Hypothalamus (tissue), 51 donors: ENCODE measurements at regions not wholly inside any gene's neighbourhood (a gene's known extent, or its start where the extent isn't known, plus 50 kb on each side); places are given as distances from the start of the nearest gene placed in this dataset.
"Not testable (repeated sequence)": the region's sequence is repeated elsewhere in the genome, so short reads cannot be mapped to it uniquely, and the experiment has no call there.

Experiments
- DNase-seq, 51 donors: peaks; one replicate each; lab custom pipeline; 2025; lab: John Stamatoyannopoulos, UW

DNA sequence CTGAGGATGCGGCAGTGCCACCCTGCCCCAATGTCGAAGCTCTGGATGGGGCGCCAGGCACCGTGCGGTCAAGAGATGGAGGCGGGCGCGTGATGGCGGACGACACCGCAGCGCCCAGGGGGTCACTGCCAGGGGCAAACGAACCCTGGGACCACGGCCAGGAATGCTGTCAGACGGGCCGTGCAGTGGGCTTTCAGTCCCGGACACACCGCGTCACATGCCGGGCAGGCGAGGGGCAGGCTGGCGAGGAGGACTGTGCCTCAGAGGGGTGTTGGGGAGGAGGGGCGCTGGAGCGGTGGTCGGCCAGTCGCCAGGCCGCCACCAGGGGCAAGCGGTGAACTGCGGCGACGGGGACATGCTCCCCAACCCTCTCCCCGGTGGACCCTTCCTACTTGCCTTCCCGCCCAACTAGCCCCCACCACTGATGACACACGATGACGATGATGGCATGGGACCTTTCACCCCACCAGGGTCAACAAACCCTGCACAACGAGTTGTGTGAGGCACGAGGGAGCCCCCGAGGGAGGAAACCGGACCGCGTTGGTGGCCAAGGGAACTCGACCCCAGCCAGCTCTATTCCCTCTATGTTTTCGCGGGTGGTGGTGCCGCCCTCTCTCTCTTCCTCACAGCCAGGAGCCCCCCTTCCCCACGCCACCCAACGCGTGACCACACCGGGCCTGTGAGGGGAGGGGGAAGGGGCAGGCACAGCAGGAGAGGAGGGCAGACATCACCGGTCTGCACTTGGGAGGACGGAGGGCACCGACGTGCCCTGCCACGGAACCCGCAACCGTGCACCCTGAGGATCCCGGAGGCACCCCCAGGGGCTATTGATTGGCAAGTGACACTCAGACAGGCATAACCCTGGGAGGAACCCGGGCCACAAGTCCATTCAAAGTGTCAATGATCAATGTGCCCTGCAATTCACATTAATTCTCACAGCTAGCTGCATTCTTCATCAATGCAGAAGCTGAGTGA is 1960.9 kb upstream of the DEFB115 start:
- no peak for DNase-seq

DNA sequence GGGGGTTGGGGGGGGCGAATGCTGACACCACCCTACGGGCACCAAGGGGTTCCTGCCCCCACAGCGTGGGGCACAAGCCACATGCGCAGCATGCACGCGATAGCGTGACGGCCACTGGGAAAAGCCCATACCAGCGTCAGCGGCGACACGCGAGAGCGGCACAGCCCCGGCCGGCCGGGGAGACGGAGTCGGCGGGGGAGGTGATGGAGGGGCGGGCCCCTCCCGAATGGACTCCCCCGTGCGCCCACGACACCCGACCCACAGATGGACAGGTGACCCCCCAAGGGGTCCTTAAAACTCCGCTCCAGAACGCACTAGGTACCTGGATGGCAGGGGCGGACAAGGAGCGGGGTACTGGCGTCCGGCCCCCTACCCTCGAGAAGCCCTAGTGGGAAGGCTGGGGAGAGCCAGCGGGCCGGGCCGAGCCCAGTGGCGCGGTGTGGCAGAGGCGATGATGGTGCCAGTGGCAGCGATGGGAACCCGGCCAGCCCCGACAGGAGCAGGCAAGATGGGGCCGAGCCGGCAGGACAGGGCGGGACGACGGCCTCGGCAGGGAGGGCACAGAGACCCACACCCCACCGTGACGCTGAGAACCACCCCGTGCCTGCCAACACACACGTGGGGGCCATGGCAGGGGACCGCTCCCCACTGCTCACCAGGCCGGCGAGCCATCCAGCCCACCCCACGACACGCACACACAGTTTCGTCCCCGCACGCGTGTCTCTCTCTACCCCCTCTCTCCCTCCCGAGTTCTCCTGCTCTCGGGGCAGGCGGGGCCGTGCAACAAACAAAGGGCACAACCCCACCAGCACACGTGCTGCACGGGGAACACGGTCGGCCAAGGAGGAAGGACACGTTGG is 1959.8 kb upstream of the DEFB115 start:
- no peak for DNase-seq

DNA sequence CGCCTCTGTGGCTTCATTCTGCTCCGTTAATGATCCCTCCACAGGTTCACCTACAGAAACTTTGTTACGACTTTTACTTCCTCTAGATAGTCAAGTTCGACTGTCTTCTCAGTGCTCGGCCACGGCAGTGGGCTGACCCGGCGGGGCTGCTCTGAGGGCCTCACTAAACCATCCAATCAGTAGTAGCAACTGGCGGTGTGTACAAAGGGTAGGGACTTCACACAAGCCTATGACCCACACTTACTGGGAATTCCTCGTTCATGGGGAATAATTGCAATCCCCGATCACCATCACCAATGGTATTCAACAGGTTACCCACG is 1959.2 kb upstream of the DEFB115 start:
- DNase-seq, result no peak

DNA sequence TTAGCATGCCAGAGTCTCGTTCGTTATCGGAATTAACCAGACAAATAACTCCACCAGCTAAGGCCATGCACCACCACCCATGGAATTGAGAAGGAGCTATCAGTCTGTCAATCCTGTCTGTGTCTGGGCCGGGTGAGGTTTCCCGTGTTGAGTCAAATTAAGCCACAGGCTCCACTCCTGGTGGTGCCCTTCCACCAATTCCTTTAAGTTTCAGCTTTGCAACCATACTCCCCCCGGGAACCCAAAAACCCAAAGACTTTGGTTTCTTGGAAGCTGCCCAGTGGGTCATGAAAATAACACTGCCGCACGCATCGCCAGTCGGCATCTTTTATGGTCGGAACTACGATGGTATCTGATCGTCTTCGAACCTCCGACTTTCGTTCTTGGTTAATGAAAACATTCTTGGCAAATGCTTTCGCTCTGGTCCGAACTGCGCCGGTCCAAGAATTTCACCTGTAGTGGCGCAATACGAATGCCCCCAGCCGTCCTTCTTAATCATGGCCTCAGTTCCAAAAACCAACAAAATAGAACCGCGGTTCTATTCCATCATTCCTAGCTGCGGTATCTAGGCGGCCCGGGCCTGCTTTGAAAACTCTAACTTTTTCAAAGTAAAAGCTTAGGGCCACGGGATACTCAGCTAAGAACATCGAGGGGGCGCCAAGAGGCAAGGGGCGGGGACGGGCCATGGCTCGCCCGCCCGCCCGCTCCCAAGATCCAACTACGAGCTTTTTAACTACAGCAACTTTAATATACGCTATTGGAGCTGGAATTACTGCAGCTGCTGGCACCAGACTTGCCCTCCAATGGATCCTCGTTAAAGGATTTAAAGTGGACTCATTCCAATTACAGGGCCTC is 1958.5 kb upstream of the DEFB115 start:
- no peak for DNase-seq

DNA sequence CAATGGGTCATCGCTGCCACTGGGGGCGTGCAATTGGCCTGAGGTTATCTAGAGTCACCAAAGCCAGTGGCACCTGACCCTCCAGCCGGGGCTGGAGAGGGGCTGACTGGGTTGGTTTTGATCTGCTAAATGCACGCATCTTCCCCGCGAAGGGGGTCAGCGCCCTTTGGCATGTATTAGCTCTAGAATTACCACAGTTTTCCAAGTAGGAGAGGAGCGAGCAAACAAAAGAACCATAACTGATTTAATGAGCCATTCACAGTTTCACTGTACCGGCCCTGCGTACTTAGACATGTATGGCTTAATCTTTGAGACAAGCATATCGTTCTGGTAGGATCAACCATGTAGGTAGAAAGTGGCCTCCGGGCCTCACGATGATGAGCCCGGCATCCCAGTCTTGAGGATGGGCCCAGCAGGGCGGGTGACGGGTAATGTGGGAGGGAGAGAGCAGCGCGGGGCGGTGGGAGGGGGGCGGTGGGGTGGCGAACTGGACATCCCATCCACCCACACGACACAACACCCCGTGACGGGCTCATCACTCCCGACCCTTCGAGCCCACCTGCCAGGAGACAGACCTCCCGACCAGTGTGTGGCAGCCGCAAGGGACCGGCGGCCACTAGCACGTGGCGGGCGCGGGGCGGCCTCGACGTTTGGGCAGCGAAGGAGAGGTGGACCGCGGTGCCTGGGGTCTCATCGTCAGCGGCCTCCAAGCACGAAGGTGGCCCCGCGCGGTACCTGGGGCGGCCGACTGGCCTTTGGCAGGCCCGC is 1957.5 kb upstream of the DEFB115 start:
- DNase-seq, result no peak

DNA sequence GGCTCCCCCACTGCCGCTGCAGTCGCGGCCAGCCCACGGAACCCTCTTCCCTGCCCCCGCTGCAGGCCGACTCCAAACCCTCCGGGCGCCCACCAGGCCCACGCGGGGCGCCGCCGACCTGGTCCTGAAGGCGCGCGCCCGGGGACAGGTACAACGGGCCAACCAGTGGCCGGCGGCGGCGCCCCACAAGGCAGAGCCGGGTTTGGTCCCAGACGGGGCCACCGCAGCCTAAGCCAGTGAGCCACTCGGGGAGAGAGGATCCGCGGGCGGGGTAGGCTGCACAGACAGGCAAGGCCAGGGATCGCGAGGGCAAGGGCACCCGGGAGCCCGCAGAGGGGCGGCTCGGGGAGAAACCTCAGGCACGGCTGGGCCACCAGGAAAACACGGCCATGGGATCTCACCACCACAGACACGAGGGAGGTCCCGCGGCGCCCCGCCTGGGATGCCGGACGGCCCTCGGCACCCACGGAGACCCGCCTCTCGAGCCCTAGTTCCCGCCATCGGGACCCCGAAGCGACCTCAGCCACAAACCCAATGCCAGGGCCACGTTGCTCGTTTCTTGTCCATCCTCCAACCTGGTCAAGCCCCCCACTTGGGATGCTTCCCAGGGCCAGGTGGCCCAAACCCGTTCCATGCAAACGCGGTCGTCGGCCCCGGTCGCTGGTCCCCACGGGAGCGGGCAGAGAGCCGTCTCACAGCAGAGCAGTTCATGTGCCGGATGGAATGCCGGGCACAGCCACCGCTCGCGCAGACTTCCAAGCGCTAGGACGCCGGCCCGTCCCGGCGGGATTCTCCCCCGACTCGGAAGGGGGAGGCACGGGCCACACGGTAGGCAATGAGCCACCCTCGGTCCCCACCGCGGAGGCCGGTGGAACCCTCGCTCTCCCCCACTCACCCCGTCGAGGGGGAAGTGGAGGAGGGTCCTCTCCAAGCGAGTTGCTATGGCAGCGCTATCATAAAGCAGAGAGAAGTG is 1956.6 kb upstream of the DEFB115 start:
- no peak for DNase-seq

DNA sequence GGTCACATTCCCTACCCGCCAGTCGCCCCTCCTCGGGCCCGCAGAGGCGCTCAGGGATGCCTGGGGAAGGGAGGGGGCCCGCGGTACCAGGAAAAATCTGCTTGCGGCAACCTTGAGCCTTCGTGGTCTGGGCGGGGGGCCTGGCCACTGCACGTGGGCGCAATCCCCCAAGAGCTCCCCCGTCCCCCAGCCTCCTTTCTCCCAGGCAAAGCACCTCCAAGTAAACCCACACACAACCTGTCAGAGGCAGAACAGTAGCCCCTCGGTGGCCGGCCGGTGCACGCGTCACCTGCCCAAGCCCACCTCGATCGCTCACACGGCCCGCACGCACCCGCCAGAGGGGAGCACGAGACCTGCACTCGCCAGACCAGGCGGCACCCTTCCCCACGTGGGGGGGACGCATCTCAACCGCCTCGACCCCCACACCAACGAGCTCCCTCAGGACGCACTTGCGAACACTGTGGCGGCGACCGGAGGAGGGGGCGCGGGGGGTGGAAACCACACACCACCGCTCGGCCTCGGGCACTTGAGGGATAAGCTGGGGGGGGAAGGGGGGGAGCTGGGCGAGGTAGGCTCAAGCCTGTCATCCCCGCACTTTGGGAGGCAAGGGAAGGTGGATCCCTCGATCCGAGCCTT is 1955.7 kb upstream of the DEFB115 start:
- DNase-seq, result no peak

DNA sequence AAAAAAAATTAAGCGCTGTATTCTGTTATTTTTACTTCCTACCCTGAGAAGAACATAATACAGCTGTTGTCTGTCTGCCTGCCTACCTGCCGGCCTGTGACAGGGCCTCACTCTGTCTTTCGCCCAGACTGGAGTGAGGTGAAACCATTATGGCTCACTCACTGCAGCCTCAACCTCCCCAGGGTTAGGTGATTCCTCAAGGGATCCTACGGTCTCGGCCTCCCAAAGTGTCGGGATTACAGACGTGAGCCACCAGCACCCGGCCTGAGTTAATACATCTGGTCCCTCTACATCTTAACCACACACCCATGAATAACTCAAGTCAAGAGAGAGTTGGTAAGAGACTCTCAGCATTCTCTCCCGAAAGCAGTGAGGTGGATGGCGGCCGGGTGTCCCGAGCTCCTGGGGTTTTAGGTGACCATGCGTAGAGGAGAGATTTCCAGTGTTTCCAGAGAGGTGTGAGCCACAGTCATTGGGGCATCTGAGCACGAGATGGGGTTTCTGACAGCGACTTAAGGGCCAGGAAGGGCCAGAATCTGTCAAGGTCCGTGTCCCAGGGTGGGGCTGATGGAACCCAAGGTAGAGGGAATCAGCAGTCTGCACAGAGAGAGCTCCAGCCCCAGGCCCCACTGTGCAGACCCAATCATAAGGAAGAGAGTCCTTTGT is 1954.4 kb upstream of the DEFB115 start:
- DNase-seq, result no peak

DNA sequence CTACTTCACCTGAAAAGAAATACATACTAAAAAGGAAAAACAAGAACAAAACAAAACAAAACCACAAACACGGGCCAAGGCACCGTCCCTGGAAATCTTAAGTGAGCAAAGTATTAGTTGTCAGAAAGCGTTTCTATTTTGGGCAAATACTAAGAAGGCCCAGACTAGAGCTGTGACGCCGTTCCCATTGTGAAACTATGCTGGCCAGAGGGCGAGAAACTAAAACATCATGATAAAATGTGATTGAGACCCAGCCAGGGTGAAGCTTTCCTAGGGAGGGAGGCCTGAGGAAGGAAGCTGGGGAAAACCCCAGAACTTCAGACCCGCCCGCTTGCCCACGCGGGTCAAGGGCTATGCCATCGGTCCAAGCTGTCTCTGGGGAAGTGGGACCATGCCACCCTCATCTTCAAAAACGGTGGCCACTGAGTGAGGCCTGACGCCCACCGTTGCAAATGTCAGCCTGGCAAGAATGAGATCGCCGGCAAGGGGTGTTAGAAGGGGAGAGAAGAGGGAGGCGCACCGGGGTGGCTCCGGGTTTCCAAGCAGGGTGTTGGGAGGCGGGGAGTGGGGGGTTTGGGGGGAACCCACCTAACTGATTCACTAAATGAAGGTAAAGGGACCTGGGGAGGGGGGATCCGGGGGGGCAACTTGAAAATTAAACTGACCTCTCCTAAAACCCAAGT is 1950.9 kb upstream of the DEFB115 start:
- DNase-seq, result no peak

DNA sequence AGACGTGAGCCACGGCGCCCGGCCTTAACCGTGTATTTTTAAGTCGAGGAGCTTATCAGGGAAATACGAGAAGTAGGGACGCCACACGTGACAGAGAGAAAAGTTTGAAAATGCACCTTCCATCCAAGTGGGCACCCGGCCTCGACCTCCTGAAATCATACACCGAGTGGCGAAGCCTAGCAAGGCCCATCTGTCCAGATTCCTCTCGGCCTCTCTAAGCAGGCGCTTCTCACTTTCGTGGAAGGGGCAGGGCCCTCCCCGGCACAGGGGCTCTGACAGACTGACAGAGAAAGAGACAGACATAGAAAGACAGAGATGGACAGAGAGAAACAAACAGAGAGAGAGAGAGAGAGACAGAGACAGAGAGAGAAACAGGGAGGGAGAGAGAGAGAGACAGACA is 1950.0 kb upstream of the DEFB115 start:
- not testable (repeated sequence) for DNase-seq

DNA sequence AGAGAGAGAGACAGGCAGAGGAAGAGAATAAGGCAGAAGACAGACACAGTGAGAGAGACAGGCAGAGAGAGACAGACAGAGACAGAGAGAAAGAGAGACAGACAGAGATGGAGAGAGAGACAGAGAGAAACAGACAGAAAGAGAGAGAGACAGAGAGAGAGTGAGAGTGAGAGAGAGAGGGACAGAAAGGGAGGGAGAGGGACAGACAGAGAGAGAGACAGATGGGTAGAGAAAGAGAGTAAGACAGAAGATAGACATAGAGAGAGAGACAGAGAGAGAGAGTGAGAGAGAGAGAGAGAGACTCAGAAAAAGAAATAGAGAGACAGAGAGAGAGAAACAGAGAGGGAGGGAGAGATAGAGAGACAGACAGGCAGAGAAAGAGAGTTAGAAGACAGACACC is 1948.5 kb upstream of the DEFB115 start:
- DNase-seq, result not testable (repeated sequence)

DNA sequence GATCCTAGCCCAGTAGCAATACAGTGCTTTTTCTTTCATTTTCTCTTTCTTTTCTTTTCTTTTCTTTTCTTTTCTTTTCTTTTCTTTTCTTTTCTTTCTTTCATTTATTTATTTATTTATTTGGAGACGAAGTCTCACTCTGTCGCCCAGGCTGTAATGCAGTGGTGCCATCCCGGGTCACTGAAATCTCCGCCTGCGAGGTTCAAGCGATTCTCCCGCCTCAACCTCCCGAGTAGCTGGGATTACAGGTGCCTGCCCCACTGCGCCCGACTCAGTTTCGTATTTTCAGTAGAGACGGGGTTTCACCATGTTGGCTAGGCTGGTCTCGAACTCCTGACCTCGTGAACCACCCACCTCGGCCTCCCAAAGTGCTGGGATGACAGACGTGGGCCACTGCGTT is 1948.0 kb upstream of the DEFB115 start:
- DNase-seq, result not testable (repeated sequence)

DNA sequence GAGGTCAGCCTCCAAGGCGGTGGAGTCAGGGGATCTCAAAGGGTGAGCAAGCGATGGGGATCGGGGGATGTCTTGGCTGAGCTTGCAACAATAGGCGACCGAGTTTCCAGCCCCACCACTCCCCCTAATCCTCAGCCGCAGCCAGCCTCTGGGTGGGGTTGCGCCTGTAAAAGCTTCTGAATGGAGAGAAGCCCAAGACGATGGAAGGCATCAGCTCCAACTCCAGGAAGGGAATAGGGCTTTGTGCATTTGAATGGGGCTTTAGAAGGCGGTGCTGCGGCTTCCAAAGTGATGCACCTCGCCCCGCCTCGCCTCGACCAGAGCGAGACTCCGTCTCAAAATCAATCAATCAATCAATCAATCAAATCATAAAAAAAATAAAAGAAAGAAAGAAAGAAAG is 1946.4 kb upstream of the DEFB115 start:
- DNase-seq, result not testable (repeated sequence)

DNA sequence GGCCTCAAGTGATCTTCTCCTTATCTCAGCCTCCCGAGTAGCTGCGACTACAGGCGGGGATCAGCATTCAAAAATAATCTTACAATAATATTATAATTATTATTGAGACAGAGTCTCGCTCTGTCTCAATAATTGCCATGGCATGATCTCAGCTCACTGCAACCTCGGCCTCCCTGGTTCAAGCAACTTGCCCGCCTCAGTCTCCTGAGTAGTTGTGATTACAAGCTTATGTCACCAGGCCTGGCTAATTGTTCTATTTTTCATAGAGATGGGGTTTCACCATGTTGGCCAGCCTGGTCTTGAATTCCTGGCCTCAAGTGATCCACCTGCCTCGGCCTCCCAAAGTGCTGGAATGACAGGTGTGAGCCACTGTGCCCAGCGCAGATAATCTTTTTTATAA is 1944.8 kb upstream of the DEFB115 start:
- DNase-seq, result not testable (repeated sequence)

DNA sequence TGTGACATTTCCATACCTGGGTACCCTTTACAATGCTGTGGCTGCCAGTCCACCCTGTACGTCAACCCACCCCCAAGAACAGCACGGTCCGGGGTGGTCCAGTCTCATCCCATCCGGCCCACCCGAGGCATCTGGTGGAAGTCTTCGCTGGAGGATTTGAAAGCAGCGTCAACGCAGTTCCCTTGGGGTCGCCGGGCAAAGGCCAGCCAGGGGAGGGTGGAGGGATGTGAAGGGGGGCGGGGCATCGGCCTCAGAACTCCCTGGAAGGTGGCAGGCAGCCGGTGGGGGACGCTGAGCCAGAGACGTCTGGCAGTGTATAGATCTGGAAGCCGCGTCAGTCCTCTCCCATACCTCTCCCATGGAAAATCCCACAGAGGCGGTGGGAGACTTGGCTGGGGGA is 1944.0 kb upstream of the DEFB115 start:
- no peak for DNase-seq

DNA sequence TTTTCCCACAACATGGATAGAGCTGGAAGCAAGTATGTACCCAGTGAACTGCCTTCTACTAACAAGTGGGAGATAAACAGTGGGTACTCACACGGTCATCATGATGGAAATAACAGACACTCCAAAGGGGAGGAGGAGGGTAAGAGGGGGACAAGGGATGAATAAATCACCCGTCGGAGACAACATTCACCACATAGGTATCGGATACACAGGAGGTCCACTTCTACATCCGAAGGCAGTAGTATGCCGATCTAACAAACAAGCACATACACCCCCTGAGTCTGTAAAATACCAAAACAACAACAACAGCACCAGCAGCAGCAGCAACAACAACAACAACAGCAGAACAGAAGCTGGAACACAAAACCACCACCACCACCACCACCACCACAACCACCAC is 1943.2 kb upstream of the DEFB115 start:
- no peak for DNase-seq

DNA sequence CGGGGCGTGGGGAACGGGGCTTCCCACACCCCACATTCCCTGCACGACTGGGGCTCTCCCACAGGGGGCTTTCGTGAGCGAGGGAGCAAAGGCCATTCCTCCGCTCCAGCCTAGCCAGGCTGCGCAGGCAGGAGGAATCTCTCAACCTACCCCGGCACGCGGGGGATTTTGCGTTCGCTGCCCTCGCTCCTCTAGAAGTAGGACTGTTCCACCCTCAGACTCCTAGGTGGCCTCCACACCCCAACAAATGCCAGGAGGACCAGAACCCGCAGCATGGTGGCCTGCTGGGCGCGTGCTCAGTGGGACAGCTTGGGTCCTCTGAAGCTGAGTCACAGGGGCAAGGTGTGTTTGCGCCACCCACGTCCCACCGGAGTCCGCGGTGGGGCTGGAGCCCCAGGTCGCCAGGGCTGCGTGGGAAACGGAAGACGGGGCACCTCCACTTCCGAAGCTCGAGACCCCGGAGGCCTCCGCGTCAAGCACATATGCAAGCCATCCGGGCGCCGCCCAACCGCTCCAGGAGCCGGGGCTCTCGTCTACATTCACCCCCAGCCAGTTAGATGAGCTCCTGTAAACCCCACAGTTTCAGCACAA is 1938.5 kb upstream of the DEFB115 start:
- no peak for DNase-seq
